AG04449 (cell line): ENCODE measurements at regions not wholly inside any gene's neighbourhood (a gene's known extent, or its start where the extent isn't known, plus 50 kb on each side); places are given as distances from the start of the nearest gene placed in this dataset.

Source experiments
- CTCF ChIA-PET: fragments of 350-600 bp; formaldehyde crosslinking; extraction: SDS; loops from one replicate; lab custom pipeline; 2021; ENCODE audit warnings: antibody characterized with exemption; lab: Yijun Ruan, JAX
- POLR2A ChIA-PET: fragments of 400-600, 350-600 bp; formaldehyde crosslinking; extraction: SDS; loops from one replicate; lab custom pipeline; 2020; ENCODE audit warnings: antibody characterized with exemption, inconsistent platforms; lab: Yijun Ruan, JAX
- DNase-seq: peaks from one replicate; pipeline ENCODE4 v3.0.0-alpha.2; 2010; ENCODE audit warnings: low read depth, low spot score
- H3K4me3 ChIP-seq: 2 replicates; pipeline ENCODE4 v1.5.1; 2011; ENCODE audit warnings: low read depth, mild to moderate bottlenecking, control low read depth, low read length
- CTCF ChIP-seq: IDR thresholded peaks from one replicate; pipeline ENCODE4 v1.5.1; 2011; ENCODE audit warnings: mild to moderate bottlenecking, moderate library complexity, low read length, control low read depth, inconsistent platforms; ENCODE audit not compliant: insufficient read depth; ENCODE audit errors: missing control alignments

- no peak overlapping the region for H3K4me3 ChIP-seq
- ChIA-PET CTCF (no interaction called here), POLR2A (no interaction called here)
- TF ChIP-seq CTCF: no peak
- DNase-seq: no peak
Measured at GRCh38 chr2:216925006-216925405, 65.1 kb upstream of the TNP1 start.

GRCh38 chr2:216923706-216924105 lies 63.8 kb upstream of the TNP1 start:
- no peak overlapping the region for H3K4me3 ChIP-seq
- no peak for TF ChIP-seq CTCF
- ChIA-PET POLR2A (no interaction called here), CTCF (no interaction called here)
- no peak for DNase-seq

- DNase-seq: no peak
- CTCF ChIA-PET: interaction anchor here (1.0 kb wide), 1 partner anchor 10 kb away, joined by 3 read pairs; no protein-coding TSS in a partner anchor
- POLR2A ChIA-PET: interaction anchor here (0.6 kb wide), 1 partner anchor 227 kb away, joined by 3 read pairs; the partner anchor contains the start of gene IGFBP5
- no peak overlapping the region for H3K4me3 ChIP-seq
- TF ChIP-seq CTCF: no peak
Measured at GRCh38 chr2:216922175-216922780, 62.4 kb upstream of the TNP1 start.

GRCh38 chr2:216920937-216921456 lies 61.1 kb upstream of the TNP1 start:
- no peak for DNase-seq
- H3K4me3 ChIP-seq: no peak overlapping the region
- no peak for TF ChIP-seq CTCF
- ChIA-PET CTCF (no interaction called here), POLR2A (no interaction called here)

- CTCF ChIA-PET: no interaction called here
- TF ChIP-seq CTCF: no peak
- H3K4me3 ChIP-seq: no peak overlapping the region
- POLR2A ChIA-PET: no interaction called here
- no peak for DNase-seq
Measured at GRCh38 chr2:216920143-216920876, 60.4 kb upstream of the TNP1 start.

GRCh38 chr2:216918088-216918680 lies 58.3 kb upstream of the TNP1 start:
- no peak overlapping the region for H3K4me3 ChIP-seq
- ChIA-PET CTCF (no interaction called here), POLR2A (no interaction called here)
- DNase-seq: peak; percentile 21
- TF ChIP-seq CTCF: no peak
